ENCODE measurements at regions not wholly inside any gene's neighbourhood (a gene's known extent, or its start where the extent isn't known, plus 50 kb on each side); places are given as distances from the start of the nearest gene placed in this dataset.

- no peak for TF ChIP-seq CTCF (conservative IDR thresholded peaks at IDR 0.05; ENCODE audit: low read length)
- TF ChIP-seq EZH2phosphoT487 (IDR thresholded peaks at IDR 0.05; ENCODE audit: borderline replicate concordance, low read depth, low read length) = no peak
Observed at GRCh38 chr1:221099747-221100595, 220.7 kb downstream of the HLX start.
